Prostate gland (tissue), 2 donors: ENCODE measurements at regions not wholly inside any gene's neighbourhood (a gene's known extent, or its start where the extent isn't known, plus 50 kb on each side); places are given as distances from the start of the nearest gene placed in this dataset.

Source experiments
- POLR2A ChIP-seq: fragments of 450-650 bp; IDR thresholded peaks from one replicate; pipeline ENCODE4 v1.6.1; 2016; ENCODE audit warnings: antibody characterized with exemption, mild to moderate bottlenecking
- TF ChIP-seq, protein P1 (sequence below), 4 experiments: fragments of 200-600 bp in 2 of 4; fragments of 450-650 bp in 2 of 4; sonication (generic) in 2 of 4; IDR thresholded peaks; 1 replicate in 3 of 4; 2 replicates in 1 of 4; pipeline ENCODE4 v1.5.1; 2016 to 2019; ENCODE audit warnings: antibody characterized with exemption in 4 of 4, mild to moderate bottlenecking in 2 of 4, moderate library complexity in 2 of 4

DNA sequence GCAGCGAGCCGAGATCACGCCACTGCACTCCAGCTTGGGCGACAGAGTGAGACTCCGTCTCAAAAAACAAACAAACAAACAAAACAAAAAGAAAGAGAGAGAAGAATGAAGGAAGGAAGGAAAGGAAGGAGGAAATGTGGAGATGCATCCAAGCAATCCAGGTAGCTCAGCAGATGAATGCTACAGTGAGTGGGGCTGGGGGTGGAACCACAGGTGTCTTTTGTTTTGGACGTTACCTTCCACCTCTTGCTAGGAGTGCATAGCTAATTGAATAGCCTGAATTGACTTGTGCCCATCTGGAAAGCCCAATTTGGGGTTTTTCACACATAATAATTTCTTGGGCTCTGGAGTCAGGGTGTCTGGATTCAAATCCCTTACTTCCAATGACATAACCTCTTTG, 66.0 kb upstream of the GTF3A start:
- TF ChIP-seq, protein P1, sequence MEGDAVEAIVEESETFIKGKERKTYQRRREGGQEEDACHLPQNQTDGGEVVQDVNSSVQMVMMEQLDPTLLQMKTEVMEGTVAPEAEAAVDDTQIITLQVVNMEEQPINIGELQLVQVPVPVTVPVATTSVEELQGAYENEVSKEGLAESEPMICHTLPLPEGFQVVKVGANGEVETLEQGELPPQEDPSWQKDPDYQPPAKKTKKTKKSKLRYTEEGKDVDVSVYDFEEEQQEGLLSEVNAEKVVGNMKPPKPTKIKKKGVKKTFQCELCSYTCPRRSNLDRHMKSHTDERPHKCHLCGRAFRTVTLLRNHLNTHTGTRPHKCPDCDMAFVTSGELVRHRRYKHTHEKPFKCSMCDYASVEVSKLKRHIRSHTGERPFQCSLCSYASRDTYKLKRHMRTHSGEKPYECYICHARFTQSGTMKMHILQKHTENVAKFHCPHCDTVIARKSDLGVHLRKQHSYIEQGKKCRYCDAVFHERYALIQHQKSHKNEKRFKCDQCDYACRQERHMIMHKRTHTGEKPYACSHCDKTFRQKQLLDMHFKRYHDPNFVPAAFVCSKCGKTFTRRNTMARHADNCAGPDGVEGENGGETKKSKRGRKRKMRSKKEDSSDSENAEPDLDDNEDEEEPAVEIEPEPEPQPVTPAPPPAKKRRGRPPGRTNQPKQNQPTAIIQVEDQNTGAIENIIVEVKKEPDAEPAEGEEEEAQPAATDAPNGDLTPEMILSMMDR (IDR thresholded peaks at IDR 0.05): no peak
- no peak for TF ChIP-seq POLR2A
